ENCODE measurements at regions not wholly inside any gene's neighbourhood (a gene's known extent, or its start where the extent isn't known, plus 50 kb on each side); places are given as distances from the start of the nearest gene placed in this dataset.

DNA sequence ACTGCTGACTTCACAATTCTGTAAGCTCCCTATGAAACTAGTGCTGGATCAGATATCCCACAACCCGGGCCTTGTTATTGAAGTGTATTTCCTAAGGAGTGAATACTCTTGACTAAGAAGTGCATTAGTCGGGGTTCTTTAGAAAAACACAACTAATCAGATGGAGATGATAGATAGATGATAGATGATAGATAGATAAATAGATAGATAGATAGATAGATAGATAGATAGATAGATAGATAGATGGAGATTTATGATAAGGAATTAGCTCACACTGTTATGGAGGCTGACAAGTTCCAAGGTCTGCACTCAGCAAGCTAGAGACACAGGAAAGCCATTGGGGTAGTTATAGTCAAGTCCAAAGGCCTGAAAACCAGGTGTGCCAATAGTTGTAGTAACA, 214.6 kb upstream of the COX7C start:
- ATAC-seq (ENCODE audit: insufficient number of reproducible peaks, low FRiP score, low read depth): no peak
- no peaks in the 10 kb centered on the region for H3K4me1 ChIP-seq (ENCODE audit: control insufficient read depth in 1 of 2, low read depth in 2 of 2)
- TF ChIP-seq, protein P1, sequence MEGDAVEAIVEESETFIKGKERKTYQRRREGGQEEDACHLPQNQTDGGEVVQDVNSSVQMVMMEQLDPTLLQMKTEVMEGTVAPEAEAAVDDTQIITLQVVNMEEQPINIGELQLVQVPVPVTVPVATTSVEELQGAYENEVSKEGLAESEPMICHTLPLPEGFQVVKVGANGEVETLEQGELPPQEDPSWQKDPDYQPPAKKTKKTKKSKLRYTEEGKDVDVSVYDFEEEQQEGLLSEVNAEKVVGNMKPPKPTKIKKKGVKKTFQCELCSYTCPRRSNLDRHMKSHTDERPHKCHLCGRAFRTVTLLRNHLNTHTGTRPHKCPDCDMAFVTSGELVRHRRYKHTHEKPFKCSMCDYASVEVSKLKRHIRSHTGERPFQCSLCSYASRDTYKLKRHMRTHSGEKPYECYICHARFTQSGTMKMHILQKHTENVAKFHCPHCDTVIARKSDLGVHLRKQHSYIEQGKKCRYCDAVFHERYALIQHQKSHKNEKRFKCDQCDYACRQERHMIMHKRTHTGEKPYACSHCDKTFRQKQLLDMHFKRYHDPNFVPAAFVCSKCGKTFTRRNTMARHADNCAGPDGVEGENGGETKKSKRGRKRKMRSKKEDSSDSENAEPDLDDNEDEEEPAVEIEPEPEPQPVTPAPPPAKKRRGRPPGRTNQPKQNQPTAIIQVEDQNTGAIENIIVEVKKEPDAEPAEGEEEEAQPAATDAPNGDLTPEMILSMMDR (IDR thresholded peaks at IDR 0.05): no peak

GRCh38 chr5:86404256-86404655, 213.5 kb upstream of the COX7C start:
- H3K4me1 ChIP-seq (ENCODE audit: control insufficient read depth in 1 of 2, low read depth in 2 of 2): no peaks in the 10 kb centered on the region
- TF ChIP-seq, protein P1 (IDR thresholded peaks at IDR 0.05): no peak
- ATAC-seq (ENCODE audit: insufficient number of reproducible peaks, low FRiP score, low read depth) (no peak), DNase-seq (ENCODE audit: low spot score) (no peak)
- no peak overlapping the region for H3K27ac ChIP-seq
- no peaks in the 10 kb centered on the region for H3K27me3 ChIP-seq (replicated peaks; ENCODE audit: insufficient read depth)
- H3K36me3 ChIP-seq: no peaks in the 10 kb centered on the region
- no peak overlapping the region for H3K4me3 ChIP-seq
- no peaks in the 10 kb centered on the region for H3K9me3 ChIP-seq

More for the DNA sequence above, 214.6 kb upstream of the COX7C start:
- Histone ChIP-seq H3K4me3 (no peak overlapping the region), H3K9me3 (no peaks in the 10 kb centered on the region), H3K27ac (no peak overlapping the region), H3K27me3 (replicated peaks; ENCODE audit: insufficient read depth) (no peaks in the 10 kb centered on the region), H3K36me3 (no peaks in the 10 kb centered on the region)
- no peak for DNase-seq (ENCODE audit: low spot score)

- DNase-seq (ENCODE audit: low spot score) (no peak), ATAC-seq (ENCODE audit: insufficient number of reproducible peaks, low FRiP score, low read depth) (no peak)
- H3K36me3 ChIP-seq: no peaks in the 10 kb centered on the region
- no peak overlapping the region for H3K4me3 ChIP-seq
- TF ChIP-seq, protein P1 (IDR thresholded peaks at IDR 0.05): no peak
- H3K9me3 ChIP-seq: no peaks in the 10 kb centered on the region
- no peak overlapping the region for H3K27ac ChIP-seq
- no peaks in the 10 kb centered on the region for H3K27me3 ChIP-seq (replicated peaks; ENCODE audit: insufficient read depth)
- no peaks in the 10 kb centered on the region for H3K4me1 ChIP-seq (ENCODE audit: control insufficient read depth in 1 of 2, low read depth in 2 of 2)
Observed at GRCh38 chr5:86407711-86408110, 210.0 kb upstream of the COX7C start.

DNA sequence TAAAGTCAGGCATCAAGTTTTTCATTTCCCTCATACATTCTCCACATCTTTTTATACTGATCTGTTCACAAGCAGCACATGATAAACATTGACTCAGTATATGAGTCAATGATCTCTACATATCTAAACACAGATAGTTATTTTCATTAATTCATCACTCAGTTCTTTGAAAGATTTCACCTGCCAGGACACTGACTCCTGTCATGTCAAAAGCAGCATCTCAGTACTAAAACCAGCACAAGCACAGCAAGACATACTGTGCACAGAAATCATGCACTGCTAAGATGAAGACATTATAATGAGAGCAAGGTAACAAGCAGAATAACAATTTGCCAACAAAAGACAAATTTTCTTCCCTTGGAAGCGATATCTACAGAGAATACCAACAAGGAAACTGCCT, 206.1 kb upstream of the COX7C start:
- H3K4me3 ChIP-seq: no peak overlapping the region
- H3K36me3 ChIP-seq: no peaks in the 10 kb centered on the region
- no peak overlapping the region for H3K27ac ChIP-seq

DNA sequence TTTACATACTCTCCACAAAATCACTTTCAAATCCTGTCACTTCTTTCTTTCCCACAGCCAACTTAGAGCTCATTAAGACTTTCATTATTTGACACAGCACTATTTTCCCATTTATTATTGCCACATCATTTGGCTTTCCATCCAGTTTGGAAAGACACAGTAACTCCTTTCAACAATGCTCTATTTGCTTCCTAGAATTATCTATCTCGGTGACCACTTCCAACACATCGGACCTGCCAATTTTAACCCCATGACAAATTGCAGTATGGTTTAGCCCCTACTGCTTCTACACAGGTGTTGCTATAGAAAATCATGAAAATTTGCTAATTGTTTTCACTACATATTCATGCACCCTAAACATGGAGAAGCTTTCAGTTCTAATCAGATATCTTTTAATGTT, 190.6 kb upstream of the COX7C start:
- no peaks in the 10 kb centered on the region for H3K4me1 ChIP-seq (ENCODE audit: control insufficient read depth in 1 of 2, low read depth in 2 of 2)
- H3K27ac ChIP-seq: no peak overlapping the region
- TF ChIP-seq, protein P1 (IDR thresholded peaks at IDR 0.05): no peak
- no peaks in the 10 kb centered on the region for H3K9me3 ChIP-seq
- no peak for DNase-seq (ENCODE audit: low spot score)
- H3K4me3 ChIP-seq: no peak overlapping the region
- no peaks in the 10 kb centered on the region for H3K36me3 ChIP-seq
- no peak for ATAC-seq (ENCODE audit: insufficient number of reproducible peaks, low FRiP score, low read depth)
- no peaks in the 10 kb centered on the region for H3K27me3 ChIP-seq (replicated peaks; ENCODE audit: insufficient read depth)

More for the DNA sequence above, 206.1 kb upstream of the COX7C start:
- TF ChIP-seq, protein P1 (IDR thresholded peaks at IDR 0.05): no peak
- no peak for ATAC-seq (ENCODE audit: insufficient number of reproducible peaks, low FRiP score, low read depth)
- H3K4me1 ChIP-seq (ENCODE audit: control insufficient read depth in 1 of 2, low read depth in 2 of 2): no peaks in the 10 kb centered on the region
- H3K9me3 ChIP-seq: no peaks in the 10 kb centered on the region
- DNase-seq (ENCODE audit: low spot score): no peak
- no peaks in the 10 kb centered on the region for H3K27me3 ChIP-seq (replicated peaks; ENCODE audit: insufficient read depth)
